ENCODE measurements at regions not wholly inside any gene's neighbourhood (a gene's known extent, or its start where the extent isn't known, plus 50 kb on each side); places are given as distances from the start of the nearest gene placed in this dataset.

- DNase-seq (ENCODE audit: low read depth, low spot score) (no peak), ATAC-seq (no peak)
- no peak overlapping the region for H2AFZ ChIP-seq (ENCODE audit: low read depth, low read length, poor library complexity, severe bottlenecking)
- no peak overlapping the region for H3K4me3 ChIP-seq (replicated peaks in 1 of 2; ENCODE audit: low read depth in 1 of 2, low read length in 2 of 2)
- ChIA-PET RAD21 (ENCODE audit: low non-redundant PET in 1 of 2, low total read pairs in 2 of 2, uncharacterized antibody in 2 of 2, unreplicated experiment in 2 of 2) (no interaction called here), CTCF (no interaction called here), POLR2A (no interaction called here)
- no peaks in the 10 kb centered on the region for H3K27me3 ChIP-seq (ENCODE audit: insufficient read depth, low read length)
- H3K79me2 ChIP-seq (ENCODE audit: insufficient read depth, low read length), result no peaks in the 10 kb centered on the region
- H3K9me2 ChIP-seq (ENCODE audit: insufficient read depth), result no peaks in the 10 kb centered on the region
- no peaks in the 10 kb centered on the region for H3K36me3 ChIP-seq (ENCODE audit: control insufficient read depth in 1 of 2, insufficient read depth in 2 of 2, low read length in 2 of 2)
- intact Hi-C loops (cut with micrococcal nuclease), result no loop called here
- no peak overlapping the region for H3K9ac ChIP-seq (ENCODE audit: low read length)
- H3K9me3 ChIP-seq (ENCODE audit: control insufficient read depth in 1 of 2, insufficient read depth in 1 of 2, low read depth in 1 of 2, low read length in 2 of 2), result no peaks in the 10 kb centered on the region
- no peaks in the 10 kb centered on the region for H4K20me1 ChIP-seq (ENCODE audit: insufficient read depth)
- H3K4me1 ChIP-seq (ENCODE audit: control insufficient read depth in 1 of 2, insufficient read depth in 2 of 2, low read length in 2 of 2), result peaks cover 9 to 17% of the 10 kb centered on the region in 2 experiments
- no peak overlapping the region for H3K4me2 ChIP-seq (ENCODE audit: low read length)
- no TSS peak for BruUV-seq (replicated peaks)
- no peak for TF ChIP-seq CBX3 (IDR thresholded peaks at IDR 0.05; ENCODE audit: low read depth)
- no peak for TF ChIP-seq MAX (IDR thresholded peaks at IDR 0.05)
- no peak for TF ChIP-seq JUND (IDR thresholded peaks at IDR 0.05)
- no peak for TF ChIP-seq SRF (IDR thresholded peaks at IDR 0.05; ENCODE audit: low read depth)
- no peak for TF ChIP-seq SIN3A (IDR thresholded peaks at IDR 0.05; ENCODE audit: low read depth)
- no peak for TF ChIP-seq YY1 (IDR thresholded peaks at IDR 0.05; ENCODE audit: extremely low read depth, insufficient replicate concordance, low read depth, low read length)
- no peak for TF ChIP-seq ZBTB33 (IDR thresholded peaks at IDR 0.05; ENCODE audit: extremely low read depth, insufficient replicate concordance, low read length)
- no peak for TF ChIP-seq ZNF274 (IDR thresholded peaks at IDR 0.05; ENCODE audit: low read depth, low read length)
- TF ChIP-seq TCF7L2 (IDR thresholded peaks at IDR 0.05; ENCODE audit: borderline replicate concordance, extremely low read depth, insufficient read depth, insufficient read length), result no peak
- no peak for TF ChIP-seq EGR1 (IDR thresholded peaks at IDR 0.05; ENCODE audit: low read depth)
- no peak overlapping the region for H3K27ac ChIP-seq (ENCODE audit: low read depth, low read length)
Measured at GRCh38 chr11:105241136-105241535, 101.6 kb upstream of the CARD18 start.

Data from HCT116 (cell line).